Kidney (tissue), 13 donors: ENCODE measurements at regions not wholly inside any gene's neighbourhood (a gene's known extent, or its start where the extent isn't known, plus 50 kb on each side); places are given as distances from the start of the nearest gene placed in this dataset.

ENCODE experiments used
- DNase-seq, 5 donors: peaks; one replicate each; pipeline ENCODE4 v3.0.0-alpha.2; 2013 to 2020
- FAIRE-seq: peaks from 2 replicates; lab custom pipeline; 2012; peaks lifted over from hg19 to GRCh38; lab: Jason Lieb, UNC
- H3K27ac ChIP-seq, 2 donors: one replicate each; pipeline ENCODE4 v1.7.0; 2013; ENCODE audit warnings: low read depth in 2 of 2, low read length in 2 of 2, inconsistent platforms in 1 of 2
- H3K27me3 ChIP-seq: one replicate; pipeline ENCODE4 v1.7.1; 2013; ENCODE audit warnings: low read length, inconsistent platforms; ENCODE audit not compliant: control insufficient read depth, insufficient read depth
- H3K36me3 ChIP-seq, 3 donors: one replicate each; pipeline versions ENCODE4 v1.7.0 to v1.7.1; 2013; ENCODE audit warnings: low read length in 3 of 3, control low read depth in 1 of 3, inconsistent platforms in 1 of 3; ENCODE audit not compliant: insufficient read depth in 3 of 3, control insufficient read depth in 2 of 3
- H3K4me1 ChIP-seq, 3 donors: one replicate each; pipeline versions ENCODE4 v1.7.0 to v1.7.1; 2013; ENCODE audit warnings: low read length in 3 of 3, inconsistent platforms in 1 of 3, low read depth in 1 of 3; ENCODE audit not compliant: control insufficient read depth in 2 of 3, insufficient read depth in 2 of 3
- H3K4me3 ChIP-seq, 3 donors: one replicate each; pipeline versions ENCODE4 v1.7.0 to v1.8.1; 2013; ENCODE audit warnings: low read length in 3 of 3, control low read depth in 1 of 3, inconsistent platforms in 1 of 3
- H3K9ac ChIP-seq, 3 donors: one replicate each; pipeline versions ENCODE4 v1.7.0 to v1.7.1; 2013; ENCODE audit warnings: low read length in 3 of 3, control low read depth in 1 of 3, inconsistent platforms in 1 of 3
- H3K9me3 ChIP-seq, 3 donors: one replicate each; pipeline versions ENCODE4 v1.7.0 to v1.7.1; 2013; ENCODE audit warnings: low read length in 3 of 3, control low read depth in 1 of 3, inconsistent platforms in 1 of 3; ENCODE audit not compliant: control insufficient read depth in 2 of 3, insufficient read depth in 1 of 3
- intact Hi-C: fragments of 100-400 bp; cut with DNase I; formaldehyde crosslinking; loops from one replicate; pipeline ENCODE4 v1.11.1; 2022
- TF ChIP-seq, protein P1 (sequence below): IDR thresholded peaks from 3 replicates; pipeline ENCODE4 v1.5.1; 2012; ENCODE audit warnings: mild to moderate bottlenecking, moderate library complexity, borderline replicate concordance; ENCODE audit not compliant: insufficient read depth; ENCODE audit errors: extremely low read depth
- donor health status: control.
- donor health status: control.
- donor health status: control.
- donor health status: control.
- donor health status: control.
- donor health status: DM: yes; HTN: yes; CAD: no.
- donor health status: Normal renal cell carcinoma (clear cell type).

DNA sequence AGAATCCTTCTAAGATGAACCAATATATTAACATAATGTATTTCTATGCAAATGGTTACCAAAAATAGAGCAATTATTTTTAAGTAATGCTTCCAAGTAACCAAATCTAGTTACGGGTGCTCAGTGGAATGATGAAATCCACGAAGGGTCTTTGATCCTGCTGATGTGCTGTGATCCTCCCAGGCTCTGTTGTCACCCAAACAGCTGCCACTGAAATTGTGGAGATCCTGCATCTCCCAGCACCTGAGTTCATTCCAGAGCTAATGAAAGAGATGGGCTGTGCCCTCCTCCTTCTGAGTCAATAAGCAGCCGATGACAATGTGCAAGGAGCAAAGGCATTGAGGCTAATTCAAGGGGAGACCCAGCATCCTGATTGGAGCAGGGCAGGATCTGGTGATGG, 362.4 kb upstream of the SOX11 start:
- intact Hi-C loops: no loop called here
- H3K27me3 ChIP-seq: no peaks in the 10 kb centered on the region
- TF ChIP-seq, protein P1, sequence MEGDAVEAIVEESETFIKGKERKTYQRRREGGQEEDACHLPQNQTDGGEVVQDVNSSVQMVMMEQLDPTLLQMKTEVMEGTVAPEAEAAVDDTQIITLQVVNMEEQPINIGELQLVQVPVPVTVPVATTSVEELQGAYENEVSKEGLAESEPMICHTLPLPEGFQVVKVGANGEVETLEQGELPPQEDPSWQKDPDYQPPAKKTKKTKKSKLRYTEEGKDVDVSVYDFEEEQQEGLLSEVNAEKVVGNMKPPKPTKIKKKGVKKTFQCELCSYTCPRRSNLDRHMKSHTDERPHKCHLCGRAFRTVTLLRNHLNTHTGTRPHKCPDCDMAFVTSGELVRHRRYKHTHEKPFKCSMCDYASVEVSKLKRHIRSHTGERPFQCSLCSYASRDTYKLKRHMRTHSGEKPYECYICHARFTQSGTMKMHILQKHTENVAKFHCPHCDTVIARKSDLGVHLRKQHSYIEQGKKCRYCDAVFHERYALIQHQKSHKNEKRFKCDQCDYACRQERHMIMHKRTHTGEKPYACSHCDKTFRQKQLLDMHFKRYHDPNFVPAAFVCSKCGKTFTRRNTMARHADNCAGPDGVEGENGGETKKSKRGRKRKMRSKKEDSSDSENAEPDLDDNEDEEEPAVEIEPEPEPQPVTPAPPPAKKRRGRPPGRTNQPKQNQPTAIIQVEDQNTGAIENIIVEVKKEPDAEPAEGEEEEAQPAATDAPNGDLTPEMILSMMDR: no peak
- H3K9ac ChIP-seq: no peak overlapping the region
- H3K4me3 ChIP-seq: no peak overlapping the region
- DNase-seq: no peak
- FAIRE-seq: no peak
- H3K9me3 ChIP-seq: no peaks in the 10 kb centered on the region
- H3K27ac ChIP-seq: no peak overlapping the region
- H3K36me3 ChIP-seq: no peaks in the 10 kb centered on the region
- H3K4me1 ChIP-seq: no peaks in the 10 kb centered on the region

- DNase-seq: no peak
- Histone ChIP-seq H3K27me3 (no peaks in the 10 kb centered on the region), H3K9me3 (no peaks in the 10 kb centered on the region), H3K27ac (no peak overlapping the region), H3K9ac (no peak overlapping the region), H3K4me3 (no peak overlapping the region), H3K36me3 (no peaks in the 10 kb centered on the region), H3K4me1 (no peaks in the 10 kb centered on the region)
- intact Hi-C loops: no loop called here
- no peak for FAIRE-seq
- TF ChIP-seq, protein P1: no peak
These were observed 361.2 kb upstream of the SOX11 start for GRCh38 chr2:5330961-5331360.

GRCh38 chr2:5332925-5333324, 359.3 kb upstream of the SOX11 start:
- intact Hi-C loops: no loop called here
- TF ChIP-seq, protein P1: no peak
- no peaks in the 10 kb centered on the region for H3K27me3 ChIP-seq
- no peak overlapping the region for H3K27ac ChIP-seq
- FAIRE-seq: no peak
- H3K9ac ChIP-seq: no peak overlapping the region
- no peaks in the 10 kb centered on the region for H3K36me3 ChIP-seq
- H3K9me3 ChIP-seq: no peaks in the 10 kb centered on the region
- H3K4me3 ChIP-seq: no peak overlapping the region
- DNase-seq: no peak
- H3K4me1 ChIP-seq: no peaks in the 10 kb centered on the region

- FAIRE-seq: no peak
- no peak overlapping the region for H3K4me3 ChIP-seq
These were observed 352.7 kb upstream of the SOX11 start for GRCh38 chr2:5339473-5339872.

More at GRCh38 chr2:5339473-5339872, 352.7 kb upstream of the SOX11 start:
- Histone ChIP-seq H3K27me3 (no peaks in the 10 kb centered on the region), H3K9me3 (no peaks in the 10 kb centered on the region), H3K4me1 (no peaks in the 10 kb centered on the region), H3K27ac (no peak overlapping the region), H3K36me3 (no peaks in the 10 kb centered on the region), H3K9ac (no peak overlapping the region)
- intact Hi-C loops: no loop called here
- TF ChIP-seq, protein P1: no peak
- DNase-seq: no peak
